Suprapubic skin (tissue), 4 donors: ENCODE measurements at regions not wholly inside any gene's neighbourhood (a gene's known extent, or its start where the extent isn't known, plus 50 kb on each side); places are given as distances from the start of the nearest gene placed in this dataset.

Experiments
- EP300 ChIP-seq: sonication (generic); formaldehyde crosslinking; IDR thresholded peaks from one replicate; pipeline ENCODE4 v1.6.1; 2017; ENCODE audit warnings: antibody characterized with exemption
- POLR2A ChIP-seq, 2 donors: fragments of 450-650 bp; IDR thresholded peaks; one replicate each; pipeline ENCODE4 v1.6.1; 2017; ENCODE audit warnings: antibody characterized with exemption in 2 of 2, mild to moderate bottlenecking in 2 of 2, moderate library complexity in 2 of 2
- POLR2AphosphoS5 ChIP-seq, 3 donors: sonication (generic); formaldehyde crosslinking; IDR thresholded peaks; one replicate each; pipeline ENCODE4 v1.6.1; 2017; ENCODE audit warnings: antibody characterized with exemption in 3 of 3
- TF ChIP-seq, protein P1 (sequence below), 2 donors: fragments of 200-600 bp in 1 of 2; fragments of 450-650 bp in 1 of 2; sonication (generic) in 1 of 2; IDR thresholded peaks; one replicate each; pipeline ENCODE4 v1.5.1; 2016 to 2019; ENCODE audit warnings: antibody characterized with exemption in 2 of 2, mild to moderate bottlenecking in 1 of 2, moderate library complexity in 1 of 2

DNA sequence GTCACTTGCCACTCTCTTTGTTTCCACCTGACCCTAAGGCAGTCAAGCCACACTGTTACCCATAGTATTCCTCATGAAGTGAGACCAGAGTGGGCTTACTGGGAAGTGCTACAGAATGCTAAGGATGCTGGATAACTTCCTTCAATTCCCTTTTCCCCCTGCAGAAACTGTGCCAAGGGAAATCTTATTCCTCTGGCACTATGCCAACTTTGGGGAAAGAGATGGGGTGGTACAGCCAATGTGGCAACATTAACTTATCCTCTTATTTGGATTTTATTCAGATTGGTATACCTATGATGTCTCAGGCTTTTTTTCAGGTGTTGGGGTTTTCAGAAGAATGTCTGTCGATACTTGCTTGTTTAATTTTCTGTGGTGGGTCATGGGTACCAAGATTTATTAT lies 599.4 kb upstream of the PBX1 start:
- TF ChIP-seq, protein P1, sequence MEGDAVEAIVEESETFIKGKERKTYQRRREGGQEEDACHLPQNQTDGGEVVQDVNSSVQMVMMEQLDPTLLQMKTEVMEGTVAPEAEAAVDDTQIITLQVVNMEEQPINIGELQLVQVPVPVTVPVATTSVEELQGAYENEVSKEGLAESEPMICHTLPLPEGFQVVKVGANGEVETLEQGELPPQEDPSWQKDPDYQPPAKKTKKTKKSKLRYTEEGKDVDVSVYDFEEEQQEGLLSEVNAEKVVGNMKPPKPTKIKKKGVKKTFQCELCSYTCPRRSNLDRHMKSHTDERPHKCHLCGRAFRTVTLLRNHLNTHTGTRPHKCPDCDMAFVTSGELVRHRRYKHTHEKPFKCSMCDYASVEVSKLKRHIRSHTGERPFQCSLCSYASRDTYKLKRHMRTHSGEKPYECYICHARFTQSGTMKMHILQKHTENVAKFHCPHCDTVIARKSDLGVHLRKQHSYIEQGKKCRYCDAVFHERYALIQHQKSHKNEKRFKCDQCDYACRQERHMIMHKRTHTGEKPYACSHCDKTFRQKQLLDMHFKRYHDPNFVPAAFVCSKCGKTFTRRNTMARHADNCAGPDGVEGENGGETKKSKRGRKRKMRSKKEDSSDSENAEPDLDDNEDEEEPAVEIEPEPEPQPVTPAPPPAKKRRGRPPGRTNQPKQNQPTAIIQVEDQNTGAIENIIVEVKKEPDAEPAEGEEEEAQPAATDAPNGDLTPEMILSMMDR (IDR thresholded peaks at IDR 0.05) = no peak
- TF ChIP-seq POLR2AphosphoS5 (IDR thresholded peaks at IDR 0.05) = no peak
- no peak for TF ChIP-seq EP300
- TF ChIP-seq POLR2A (IDR thresholded peaks at IDR 0.05) = no peak
